ENCODE measurements at regions not wholly inside any gene's neighbourhood (a gene's known extent, or its start where the extent isn't known, plus 50 kb on each side); places are given as distances from the start of the nearest gene placed in this dataset.

GRCh38 chr3:168579010-168579409, 483.3 kb upstream of the GOLIM4 start:
- in situ Hi-C loops (cut with HindIII; ENCODE audit: extremely low pct_ligation_motif_present, low pct_unique_long_range_greater_than_20kb) (no loop called here), intact Hi-C loops (cut with micrococcal nuclease; ENCODE audit: unreplicated experiment) (no loop called here)
- DNase-seq (ENCODE audit: low spot score) (no peak), ATAC-seq (no peak), FAIRE-seq (no peak)
- Histone ChIP-seq H3K27me3 (ENCODE audit: control insufficient read depth in 1 of 2, insufficient read depth in 2 of 2, low read length in 2 of 2) (no peaks in the 10 kb centered on the region), H3K79me2 (ENCODE audit: insufficient read depth, low read length) (no peaks in the 10 kb centered on the region), H3K4me1 (ENCODE audit: insufficient read depth, low read length) (peaks cover 15% of the 10 kb centered on the region), H4K20me1 (ENCODE audit: insufficient read depth, low read length) (no peaks in the 10 kb centered on the region), H3K9me3 (ENCODE audit: low read length) (no peaks in the 10 kb centered on the region), H3K4me3 (replicated peaks in 1 of 3; ENCODE audit: insufficient read depth in 1 of 3, low read depth in 2 of 3, low read length in 3 of 3) (no peak overlapping the region), H3K9ac (ENCODE audit: insufficient read depth, low read depth, low read length) (no peak overlapping the region), H2AFZ (ENCODE audit: low read length) (no peak overlapping the region), H3K36me3 (replicated peaks in 1 of 2; ENCODE audit: control insufficient read depth in 1 of 2, insufficient read depth in 2 of 2, low read length in 2 of 2) (no peaks in the 10 kb centered on the region), H3K4me2 (ENCODE audit: low read depth, low read length) (no peak overlapping the region), H3K27ac (ENCODE audit: extremely low read length, insufficient read depth, low read length) (no peak overlapping the region)
- WGBS (ENCODE audit: low lambda C conversion rate) = 3% methylated on average over 1 of the region's 1 CpG
- no TSS peak for BruUV-seq (replicated peaks)
- ChIA-PET POLR2A (no interaction called here), CTCF (ENCODE audit: low intra/inter-chr PET ratio, low total read pairs) (no interaction called here)
- TF ChIP-seq SYNCRIP (IDR thresholded peaks at IDR 0.05; ENCODE audit: insufficient read depth, low read depth, low read length) (no peak), ZNF513 (CRISPR knock-in tag; conservative IDR thresholded peaks at IDR 0.05) (no peak), NFKB2 (CRISPR knock-in tag; IDR thresholded peaks at IDR 0.05; ENCODE audit: borderline replicate concordance) (no peak), ZNF800 (CRISPR knock-in tag; IDR thresholded peaks at IDR 0.05) (no peak), ZNF639 (CRISPR knock-in tag; conservative IDR thresholded peaks at IDR 0.05) (no peak), HOXA3 (CRISPR knock-in tag; IDR thresholded peaks at IDR 0.05) (no peak), ELF3 (CRISPR knock-in tag; IDR thresholded peaks at IDR 0.05) (no peak), POLR2AphosphoS5 (IDR thresholded peaks at IDR 0.05; ENCODE audit: low read depth, low read length) (no peak), KLF9 (CRISPR knock-in tag; IDR thresholded peaks at IDR 0.05; ENCODE audit: low read depth) (no peak), ISL2 (CRISPR knock-in tag; IDR thresholded peaks at IDR 0.05) (no peak), RBM39 (IDR thresholded peaks at IDR 0.05; ENCODE audit: low read depth, low read length, poor library complexity, severe bottlenecking) (no peak), SAP130 (CRISPR knock-in tag; IDR thresholded peaks at IDR 0.05; ENCODE audit: low read depth) (no peak), CHCHD3 (CRISPR knock-in tag; IDR thresholded peaks at IDR 0.05) (no peak), MBNL3 (CRISPR knock-in tag; conservative IDR thresholded peaks at IDR 0.05) (no peak), HOXA9 (CRISPR knock-in tag; IDR thresholded peaks at IDR 0.05; ENCODE audit: borderline replicate concordance) (no peak), TCF12 (IDR thresholded peaks at IDR 0.05) (no peak), TCF12 (CRISPR knock-in tag; IDR thresholded peaks at IDR 0.05) (no peak), MYPOP (CRISPR knock-in tag; IDR thresholded peaks at IDR 0.05) (no peak), GLMP (CRISPR knock-in tag; IDR thresholded peaks at IDR 0.05; ENCODE audit: borderline replicate concordance) (no peak), SOX5 (CRISPR knock-in tag; IDR thresholded peaks at IDR 0.05; ENCODE audit: borderline replicate concordance) (no peak), KLF12 (CRISPR knock-in tag; IDR thresholded peaks at IDR 0.05; ENCODE audit: borderline replicate concordance) (no peak)
